SK-N-MC (cell line): ENCODE measurements at regions not wholly inside any gene's neighbourhood (a gene's known extent, or its start where the extent isn't known, plus 50 kb on each side); places are given as distances from the start of the nearest gene placed in this dataset.

Source experiments
- EZH2 ChIP-seq: fragments of 200-600 bp; sonication (generic); IDR thresholded peaks from one replicate; pipeline ENCODE4 v1.6.1; 2017; ENCODE audit warnings: antibody characterized with exemption
- POLR2AphosphoS5 ChIP-seq: IDR thresholded peaks from 2 replicates; pipeline ENCODE4 v1.6.1; 2012; ENCODE audit warnings: mild to moderate bottlenecking, low read depth, low read length, borderline replicate concordance

DNA sequence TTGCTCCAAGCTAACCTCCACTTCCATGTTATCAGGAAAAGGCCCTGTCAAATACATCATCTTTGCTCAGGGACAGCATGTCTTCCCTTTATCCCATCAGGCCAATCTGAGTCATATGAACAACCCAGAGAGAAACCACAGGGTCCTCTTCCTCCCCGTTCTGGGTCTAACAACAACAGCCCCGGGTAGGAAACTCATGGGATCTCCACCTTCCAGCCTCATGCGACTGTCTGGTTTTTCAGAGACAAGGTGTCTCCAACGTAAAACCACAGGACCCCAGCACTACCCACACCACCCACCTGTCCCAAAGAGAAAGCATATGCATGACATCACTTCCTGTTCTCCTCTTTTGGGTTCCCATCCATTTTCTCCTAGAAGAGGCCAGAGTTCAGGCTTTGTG lies 217.9 kb downstream of the ENC1 start:
- TF ChIP-seq POLR2AphosphoS5 (no peak), EZH2 (no peak)
